Fibroblast of upper back skin (primary cell): ENCODE measurements at regions not wholly inside any gene's neighbourhood (a gene's known extent, or its start where the extent isn't known, plus 50 kb on each side); places are given as distances from the start of the nearest gene placed in this dataset.
"Not testable (repeated sequence)": the region's sequence is repeated elsewhere in the genome, so short reads cannot be mapped to it uniquely, and the experiment has no call there.

Source experiments
- DNase-seq: peaks from one replicate; pipeline ENCODE4 v3.0.0-alpha.2; 2013

GRCh38 chr1:168490306-168490705 is 53.5 kb downstream of the XCL2 start:
- DNase-seq = no peak

GRCh38 chr1:168488138-168488537 is 55.7 kb downstream of the XCL2 start:
- peak; percentile 77 for DNase-seq

GRCh38 chr1:168486820-168487219 is 57.0 kb downstream of the XCL2 start:
- not testable (repeated sequence) for DNase-seq

GRCh38 chr1:168485048-168485447 is 58.7 kb downstream of the XCL2 start:
- DNase-seq = no peak

GRCh38 chr1:168484083-168484482 is 59.7 kb downstream of the XCL2 start:
- DNase-seq = no peak

GRCh38 chr1:168483539-168483938 is 60.3 kb downstream of the XCL2 start:
- peak; percentile 95 for DNase-seq

GRCh38 chr1:168482106-168482505 is 61.7 kb downstream of the XCL2 start:
- DNase-seq = peak; percentile 26

- DNase-seq = no peak
These were observed 62.2 kb downstream of the XCL2 start for GRCh38 chr1:168481586-168481985.

- DNase-seq = no peak
These were observed 62.8 kb downstream of the XCL2 start for GRCh38 chr1:168480997-168481396.

GRCh38 chr1:168477792-168478191 is 66.0 kb downstream of the XCL2 start:
- DNase-seq = no peak

GRCh38 chr1:168476588-168477385 is 67.0 kb downstream of the XCL2 start:
- no peak for DNase-seq

- no peak for DNase-seq
These were observed 69.5 kb downstream of the XCL2 start for GRCh38 chr1:168474322-168474721.

GRCh38 chr1:168473126-168473525 is 70.7 kb downstream of the XCL2 start:
- no peak for DNase-seq

- no peak for DNase-seq
These were observed 71.6 kb downstream of the XCL2 start for GRCh38 chr1:168472223-168472622.

GRCh38 chr1:168470901-168471431 is 72.8 kb downstream of the XCL2 start:
- DNase-seq = peak; percentile 96

GRCh38 chr1:168469690-168470089 is 74.1 kb downstream of the XCL2 start:
- DNase-seq = peak; percentile 91

GRCh38 chr1:168468822-168469221 is 75.0 kb downstream of the XCL2 start:
- DNase-seq = no peak

- DNase-seq = peak; percentile 79
These were observed 75.6 kb downstream of the XCL2 start for GRCh38 chr1:168468042-168468809.

GRCh38 chr1:168467452-168467851 is 76.3 kb downstream of the XCL2 start:
- DNase-seq = no peak

- DNase-seq = no peak
These were observed 77.1 kb downstream of the XCL2 start for GRCh38 chr1:168466714-168467131.

- peak; percentile 75 for DNase-seq
These were observed 77.6 kb downstream of the XCL2 start for GRCh38 chr1:168466092-168466713.

GRCh38 chr1:168461108-168461507 is 82.7 kb downstream of the XCL2 start:
- not testable (repeated sequence) for DNase-seq

GRCh38 chr1:168457296-168457695 is 86.5 kb downstream of the XCL2 start:
- peak; percentile 39 for DNase-seq
